ENCODE measurements at regions not wholly inside any gene's neighbourhood (a gene's known extent, or its start where the extent isn't known, plus 50 kb on each side); places are given as distances from the start of the nearest gene placed in this dataset.

DNA sequence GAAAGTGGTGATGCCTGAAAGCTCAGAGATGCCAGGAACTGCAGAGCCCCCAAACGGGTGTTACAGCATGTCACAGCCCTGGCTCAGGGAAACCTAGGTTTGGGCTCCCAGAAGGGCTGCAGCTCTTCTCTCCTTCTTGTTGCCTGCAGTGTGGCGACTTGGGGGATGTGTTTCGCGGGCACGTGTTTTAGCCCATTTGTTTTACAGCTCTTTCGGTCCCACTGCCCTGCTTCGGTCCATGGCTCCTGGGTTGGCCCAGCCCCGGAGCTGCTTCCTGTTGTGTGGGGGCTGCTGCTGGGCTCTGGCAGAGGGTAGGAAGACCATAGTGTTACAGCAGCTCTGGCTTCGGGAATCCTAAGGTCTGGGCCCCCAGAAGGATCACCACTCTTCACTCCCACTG is 222.9 kb upstream of the RIOK2 start:
- DNase-seq (ENCODE audit: low read depth), result no peak

DNA sequence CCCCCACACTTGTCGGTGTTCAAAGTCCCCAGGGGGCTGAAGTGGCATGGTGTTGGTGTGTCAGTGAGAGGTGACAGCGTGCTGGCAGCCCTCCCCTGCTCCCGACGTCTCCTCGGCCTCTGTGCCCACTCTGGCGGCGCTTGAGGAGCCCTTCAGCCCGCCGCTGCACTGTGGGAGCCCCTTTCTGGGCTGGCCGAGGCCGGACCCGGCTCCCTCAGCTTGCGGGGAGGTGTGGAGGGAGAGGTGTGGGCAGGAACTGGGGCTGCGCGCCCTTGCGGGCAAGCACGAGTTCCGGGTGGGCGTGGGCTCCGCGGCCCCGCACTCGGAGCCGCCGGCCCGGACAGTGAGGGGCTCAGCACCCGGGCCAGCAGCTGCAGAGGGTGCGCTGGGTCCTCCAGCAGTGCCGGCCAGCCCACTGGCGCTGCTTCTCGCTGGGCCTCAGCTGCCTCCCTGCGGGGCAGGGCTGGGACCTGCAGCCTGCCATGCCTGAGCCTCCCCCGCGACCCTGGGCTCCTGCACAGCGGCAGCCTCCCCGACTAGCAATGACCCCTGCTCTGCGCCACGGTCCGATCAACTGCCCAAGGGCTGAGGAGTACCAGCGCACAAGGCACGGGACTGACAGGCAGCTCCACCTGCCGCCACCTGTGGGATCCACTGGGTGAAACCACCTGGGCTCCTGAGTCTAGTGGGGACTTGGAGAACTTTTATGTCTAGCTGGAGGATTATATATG is 224.1 kb upstream of the RIOK2 start:
- no peak for DNase-seq (ENCODE audit: low read depth)

DNA sequence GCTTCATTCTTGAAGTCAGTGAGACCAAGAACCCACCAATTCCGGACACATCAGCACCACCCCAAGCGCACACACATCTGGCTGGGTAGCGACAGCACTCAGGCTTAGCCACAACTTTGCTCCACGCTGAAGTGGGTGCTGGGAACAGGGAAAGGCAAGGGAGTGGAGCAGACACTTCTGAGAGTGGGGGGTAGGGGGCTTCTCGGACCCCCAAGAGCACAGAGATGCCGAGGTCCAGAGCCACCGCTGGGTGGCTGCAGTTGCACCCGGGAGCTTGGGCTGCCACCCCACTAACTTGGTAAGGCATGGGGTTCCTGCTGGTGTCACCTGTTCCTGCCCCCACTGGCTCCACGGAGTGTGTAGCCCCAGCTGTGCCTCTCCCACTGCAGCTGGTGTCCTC is 225.3 kb upstream of the RIOK2 start:
- DNase-seq (ENCODE audit: low read depth), result no peak

DNA sequence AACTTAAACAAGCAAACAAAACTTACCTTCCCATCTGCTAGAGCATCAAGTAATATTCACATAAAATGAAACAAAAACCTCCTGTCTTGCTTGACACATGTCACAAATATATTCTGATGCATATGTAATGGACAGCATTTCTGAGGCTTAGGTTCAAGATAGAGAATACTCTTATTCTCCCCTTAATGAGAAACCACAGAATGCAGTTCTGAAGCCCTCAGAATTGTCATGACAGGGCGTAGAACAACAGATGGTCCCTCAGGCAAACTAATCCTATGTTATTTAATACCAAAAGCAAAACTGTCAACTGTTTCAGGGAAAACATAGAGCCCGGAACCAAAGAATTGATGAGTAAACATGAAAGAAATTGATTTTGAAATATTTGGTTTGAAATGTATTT is 229.9 kb upstream of the RIOK2 start:
- DNase-seq (ENCODE audit: low read depth), result no peak

DNA sequence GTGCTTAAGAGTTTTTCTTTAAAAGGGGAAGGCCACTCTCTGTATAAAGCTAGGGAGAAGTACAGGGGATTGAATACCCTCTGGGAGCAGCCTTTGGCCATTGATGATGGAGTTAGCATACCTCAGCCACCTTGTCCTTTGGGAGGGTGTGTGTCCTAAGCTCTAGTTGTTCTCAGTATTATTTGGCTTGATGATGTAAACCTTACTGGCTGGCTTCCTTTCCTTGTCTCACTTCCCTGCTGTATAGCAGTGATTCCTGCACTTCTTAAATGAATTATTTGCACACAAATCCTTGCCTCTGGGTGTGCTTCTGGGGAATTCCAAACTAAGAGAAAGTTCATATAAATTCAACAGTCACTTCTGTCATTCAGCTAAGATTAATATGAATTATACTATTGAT is 234.9 kb upstream of the RIOK2 start:
- DNase-seq (ENCODE audit: low read depth), result no peak

DNA sequence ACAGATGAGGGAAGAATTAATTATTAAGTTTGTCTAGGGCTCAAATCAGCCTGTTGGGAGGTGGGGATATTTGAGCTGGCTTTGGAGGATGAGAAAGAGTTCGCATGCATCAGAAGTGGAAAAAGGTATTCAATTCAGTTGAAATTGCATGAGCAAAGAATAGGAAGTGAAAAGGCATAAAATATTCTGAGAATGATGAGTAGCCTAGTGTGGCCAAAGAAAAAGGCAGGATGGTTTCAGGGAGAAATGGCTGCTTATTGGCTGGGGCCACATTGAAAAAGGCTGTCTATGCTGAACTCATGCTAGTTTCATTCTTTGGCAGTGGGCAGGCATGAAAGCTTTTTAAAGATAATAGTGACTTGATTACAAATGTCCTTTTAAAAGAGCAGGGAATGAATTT is 235.4 kb upstream of the RIOK2 start:
- DNase-seq (ENCODE audit: low read depth), result no peak

DNA sequence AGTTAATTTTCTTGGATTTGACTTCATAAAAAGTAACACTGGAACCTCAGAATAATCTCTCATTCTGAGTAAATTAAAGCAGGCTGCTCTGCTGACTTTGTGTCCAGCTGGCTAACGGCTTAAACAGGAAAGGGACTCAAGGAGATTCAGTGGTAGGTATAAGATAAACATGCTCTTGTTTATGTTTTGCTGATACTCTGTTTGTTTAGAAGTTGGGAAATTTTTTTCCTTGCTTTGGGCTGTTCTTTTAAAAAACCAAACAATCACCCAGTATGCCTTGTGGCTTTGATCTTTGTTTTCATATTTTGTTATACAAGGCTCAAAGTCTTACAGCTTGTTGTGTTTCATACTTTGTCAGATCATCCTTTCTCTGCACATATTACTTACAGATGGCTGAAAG is 237.6 kb upstream of the RIOK2 start:
- DNase-seq (ENCODE audit: low read depth), result no peak

DNA sequence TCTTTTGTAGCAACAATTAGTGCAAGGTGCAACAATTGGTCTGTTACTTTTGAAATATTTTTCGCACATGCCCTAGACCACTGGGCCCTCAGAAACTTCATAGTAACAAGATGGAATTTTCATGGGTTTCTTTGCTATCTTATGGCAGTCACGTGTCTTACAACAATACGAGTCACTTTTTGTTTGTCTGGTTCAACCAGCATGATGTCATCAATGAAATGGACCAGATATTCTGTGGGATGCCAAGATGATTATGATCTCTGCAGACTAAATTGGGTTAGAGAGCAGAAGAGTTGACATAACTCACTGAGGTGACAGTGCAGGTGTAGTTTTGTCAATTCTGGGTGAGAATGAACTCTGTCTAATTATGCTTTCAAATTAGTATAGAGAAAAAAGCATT is 239.6 kb upstream of the RIOK2 start:
- DNase-seq (ENCODE audit: low read depth), result peak; percentile 14

DNA sequence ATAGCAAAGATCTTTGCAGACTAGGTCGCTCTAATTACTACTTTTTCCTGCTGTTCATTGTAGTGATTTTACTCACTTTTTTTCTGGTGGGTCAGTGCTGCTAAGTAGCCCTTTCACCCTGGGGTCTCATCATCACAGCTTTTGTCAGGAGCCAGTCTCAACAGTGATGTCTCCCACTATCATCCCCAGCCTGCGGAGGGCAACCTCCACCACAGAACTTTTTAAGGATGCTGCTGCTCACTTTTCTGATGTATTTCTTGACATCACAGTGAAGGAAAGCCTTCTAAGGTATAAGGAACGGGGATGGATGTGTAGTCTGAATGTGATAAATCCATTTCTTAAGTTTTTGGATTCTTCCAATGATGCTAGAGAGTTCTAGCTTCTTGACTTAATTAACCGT is 242.5 kb upstream of the RIOK2 start:
- peak; percentile 5 for DNase-seq (ENCODE audit: low read depth)

DNA sequence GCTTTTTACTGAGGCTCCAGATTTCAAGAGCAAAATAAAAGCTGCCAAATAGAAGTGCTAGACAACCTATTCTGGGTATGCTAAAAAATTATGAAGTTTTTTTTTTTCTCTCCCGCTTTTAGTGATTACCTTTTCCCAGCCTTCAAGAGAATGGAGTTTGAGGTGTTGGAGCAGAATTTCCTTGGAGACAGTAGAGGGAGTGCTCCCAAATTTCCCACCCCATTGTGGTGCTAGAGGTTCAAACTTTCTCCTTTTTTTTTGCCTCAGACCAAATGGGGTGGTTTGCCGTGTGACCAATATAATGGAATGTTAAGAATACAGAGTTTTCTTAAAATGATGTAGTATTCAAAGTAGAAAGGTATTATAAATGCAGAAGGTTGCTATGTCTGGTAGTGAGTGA is 244.2 kb upstream of the RIOK2 start:
- no peak for DNase-seq (ENCODE audit: low read depth)

DNA sequence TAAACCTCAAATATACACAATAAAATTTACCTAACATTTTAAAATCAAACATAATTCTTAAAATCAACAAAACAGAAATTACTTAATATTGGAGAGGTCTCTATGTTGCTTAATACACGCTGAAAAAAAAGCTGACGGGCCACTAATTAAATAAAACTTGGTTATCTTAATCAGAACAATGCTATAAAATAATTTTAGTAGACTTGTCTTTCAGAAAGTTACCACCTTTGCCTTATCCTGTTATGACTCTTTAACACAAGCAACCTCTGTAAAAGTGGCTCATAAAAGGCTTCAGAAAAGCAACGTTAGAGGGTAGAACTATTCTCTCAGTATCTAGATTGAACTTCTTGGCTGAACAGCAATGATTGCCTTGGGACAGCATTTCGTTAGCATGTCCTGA is 251.0 kb upstream of the RIOK2 start:
- no peak for DNase-seq (ENCODE audit: low read depth)

DNA sequence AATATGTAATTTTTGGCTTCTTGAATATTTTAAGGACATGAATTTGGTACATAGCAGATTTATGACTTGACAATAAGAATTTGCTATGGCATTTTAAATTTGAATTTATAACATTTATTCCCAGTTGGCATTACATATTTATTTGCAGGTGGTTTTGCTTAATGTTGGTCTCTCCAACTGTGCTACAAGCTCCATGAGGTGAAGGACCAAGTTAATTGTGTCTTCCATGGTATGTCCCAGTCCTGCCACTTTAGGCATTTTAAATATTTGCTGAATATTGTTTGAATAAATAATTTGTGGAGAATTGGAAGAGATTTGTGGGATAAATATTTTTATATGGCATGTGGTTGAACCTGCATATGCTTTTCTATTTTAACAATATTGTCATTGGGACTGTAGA is 253.4 kb upstream of the RIOK2 start:
- no peak for DNase-seq (ENCODE audit: low read depth)

DNA sequence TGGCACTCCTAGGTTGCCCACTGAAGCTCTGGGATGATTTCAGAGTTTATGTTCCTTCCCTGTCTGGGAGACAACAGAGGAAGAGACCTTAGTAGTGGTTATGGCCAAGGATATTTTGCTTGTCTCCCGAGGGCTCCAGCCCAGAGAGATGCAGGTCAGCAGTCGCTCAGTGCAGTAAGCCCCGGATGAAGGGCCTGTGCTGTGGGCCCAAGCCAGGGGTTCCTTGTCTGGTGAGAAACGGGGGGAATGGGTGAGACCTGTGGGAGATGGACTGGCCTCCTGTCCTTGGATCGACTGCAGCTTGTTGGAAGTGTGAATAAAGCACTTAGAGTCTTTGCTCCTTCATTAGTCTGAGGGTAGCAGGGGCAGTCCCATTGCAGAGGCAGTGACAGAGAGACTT is 260.7 kb upstream of the RIOK2 start:
- DNase-seq (ENCODE audit: low read depth), result no peak

DNA sequence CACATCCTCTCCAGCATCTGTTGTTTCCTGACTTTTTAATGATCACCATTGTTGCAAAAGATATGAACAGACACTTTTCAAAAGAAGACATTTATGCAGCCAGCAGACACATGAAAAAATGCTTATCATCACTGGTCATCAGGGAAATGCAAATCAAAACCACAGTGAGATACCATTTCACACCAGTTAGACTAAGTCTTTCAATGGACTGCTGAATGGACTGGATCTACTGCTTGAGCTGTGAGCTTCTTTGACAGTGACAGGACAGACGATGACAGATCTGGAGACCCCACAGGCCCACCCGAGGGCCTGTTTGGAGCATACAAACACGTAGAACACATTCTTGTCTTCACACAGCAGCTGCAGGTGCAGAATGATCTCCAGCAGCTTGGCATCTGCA is 266.1 kb upstream of the RIOK2 start:
- DNase-seq (ENCODE audit: low read depth), result no peak

DNA sequence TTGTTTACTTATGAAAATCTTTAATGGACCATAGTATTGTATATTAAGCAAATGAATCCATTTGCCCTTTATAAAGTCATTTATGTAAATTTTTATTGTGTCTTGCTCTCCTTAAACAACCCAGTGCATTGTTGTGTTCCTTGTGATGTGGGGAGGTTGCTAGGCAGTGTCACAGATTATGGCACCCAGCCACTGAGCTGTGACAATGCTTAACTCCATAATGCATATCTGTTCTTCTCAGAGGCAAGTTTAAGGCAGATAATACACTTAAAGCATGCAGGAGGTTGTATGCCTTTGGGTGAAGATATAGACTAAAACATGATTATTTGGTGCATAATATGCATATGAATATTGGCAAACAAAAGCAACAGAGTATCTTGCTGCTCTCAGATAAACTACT is 269.6 kb upstream of the RIOK2 start:
- no peak for DNase-seq (ENCODE audit: low read depth)

DNA sequence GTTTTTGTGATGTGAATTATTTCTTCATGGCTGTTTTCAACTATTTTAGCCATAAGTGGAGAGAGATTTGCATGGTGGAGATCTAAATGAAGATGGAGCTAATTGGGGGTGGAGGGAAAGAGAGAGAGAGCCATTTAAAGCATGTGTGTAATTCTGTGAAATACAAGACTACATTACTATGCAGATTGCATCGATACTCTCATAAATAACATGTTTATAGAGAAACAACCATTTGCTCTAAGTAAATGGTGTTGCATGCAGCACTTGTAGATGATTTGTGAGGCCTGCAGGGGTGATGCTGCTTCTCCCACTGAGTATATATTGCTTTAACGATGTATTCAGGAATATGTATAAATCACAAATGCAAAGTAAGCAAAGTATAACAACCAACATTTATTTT is 270.2 kb upstream of the RIOK2 start:
- DNase-seq (ENCODE audit: low read depth), result no peak

DNA sequence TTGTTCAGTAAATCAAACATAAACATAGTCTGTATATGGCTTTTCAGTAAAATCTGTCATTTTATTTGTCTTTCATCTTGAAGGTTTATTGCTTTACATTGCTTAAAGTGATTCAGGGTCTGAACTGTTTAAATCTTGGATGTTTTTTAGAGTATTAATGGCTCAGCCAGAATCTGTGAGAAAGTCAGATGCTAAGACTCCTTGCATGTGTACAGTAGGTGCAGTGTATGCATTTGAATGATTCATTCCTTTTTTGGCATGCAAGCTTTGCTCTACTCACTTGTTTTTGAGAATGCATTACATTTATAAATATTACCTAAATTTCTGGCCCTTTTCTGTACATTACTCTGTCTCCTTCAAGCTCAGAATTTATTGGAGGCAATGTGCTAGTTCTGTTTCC is 271.0 kb upstream of the RIOK2 start:
- no peak for DNase-seq (ENCODE audit: low read depth)

DNA sequence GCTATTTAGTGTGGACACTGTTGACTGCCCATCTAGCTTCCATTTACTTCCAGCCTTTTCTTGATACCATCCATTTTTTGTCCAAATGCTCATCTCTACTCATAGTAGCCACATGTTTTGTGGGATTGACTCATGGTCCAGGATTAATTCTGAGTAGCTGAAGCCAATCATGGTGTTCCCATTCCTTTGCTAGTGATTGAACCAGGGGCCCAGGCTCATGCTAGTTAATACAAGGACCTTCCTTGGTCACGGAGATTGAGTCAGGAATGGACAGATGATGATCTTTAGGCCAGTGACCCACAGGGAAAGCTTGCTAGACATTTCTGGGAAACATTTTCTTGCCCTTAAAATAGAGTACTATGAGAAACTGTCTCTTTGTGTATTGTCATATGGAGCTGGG is 272.9 kb upstream of the RIOK2 start:
- DNase-seq (ENCODE audit: low read depth), result no peak

DNA sequence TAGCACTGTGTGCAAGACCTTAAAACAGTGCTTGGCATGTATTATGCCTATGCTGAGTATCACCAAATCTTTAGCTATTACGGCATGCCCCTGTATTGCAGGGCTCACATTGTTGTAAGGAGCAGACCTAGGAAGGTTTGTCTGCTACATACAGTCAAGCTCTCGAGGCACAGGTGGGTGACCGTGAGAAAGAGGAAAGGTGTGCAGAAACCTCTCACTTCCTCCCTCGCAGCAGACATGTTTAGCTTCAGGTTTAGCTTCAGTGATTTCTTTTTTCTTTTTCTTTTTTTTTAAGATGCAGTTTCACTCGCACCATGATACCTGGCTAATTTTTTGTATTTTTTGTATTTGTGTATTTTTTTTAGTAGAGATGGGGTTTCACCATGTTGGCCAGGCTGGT is 275.8 kb upstream of the RIOK2 start:
- no peak for DNase-seq (ENCODE audit: low read depth)

DNA sequence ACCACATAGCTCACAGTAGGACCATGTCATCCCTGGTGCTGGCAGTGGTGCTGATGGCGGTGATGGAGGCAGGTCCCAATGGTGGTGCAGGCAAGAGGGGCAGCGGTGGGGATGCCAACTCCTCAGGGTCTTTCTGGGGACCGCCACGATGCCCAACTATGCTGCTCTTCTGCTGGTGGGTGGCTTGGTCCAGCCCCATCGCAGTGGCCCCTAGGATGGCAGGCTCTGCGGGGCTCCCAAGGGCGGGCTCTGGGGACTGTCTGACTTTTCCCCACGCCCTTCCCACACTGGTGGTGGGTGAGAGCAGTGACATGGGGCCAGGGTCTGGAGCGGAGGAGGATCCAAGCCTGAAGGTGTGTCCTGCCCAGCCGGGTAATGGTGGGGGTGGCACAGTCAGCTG is 288.9 kb upstream of the RIOK2 start:
- no peak for DNase-seq (ENCODE audit: low read depth)

DNA sequence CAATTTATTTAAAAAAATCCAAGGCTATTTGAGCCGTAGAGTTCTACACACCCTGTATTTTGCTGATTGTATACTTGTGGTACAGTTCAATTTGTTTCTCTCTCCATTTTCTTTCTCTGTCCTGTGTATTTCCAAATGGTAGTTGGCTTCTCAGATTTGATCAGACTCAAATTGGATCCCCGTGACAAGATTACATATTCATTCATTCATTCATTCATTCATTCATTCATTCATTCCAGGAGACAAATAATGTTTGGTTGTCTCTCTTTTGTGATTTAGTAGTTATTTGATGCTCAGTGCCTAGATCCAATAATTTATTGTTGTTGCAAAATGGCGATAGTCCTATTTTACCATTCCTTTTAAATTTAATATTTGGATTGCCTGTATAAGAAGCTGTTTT is 292.8 kb upstream of the RIOK2 start:
- DNase-seq (ENCODE audit: low read depth), result no peak

DNA sequence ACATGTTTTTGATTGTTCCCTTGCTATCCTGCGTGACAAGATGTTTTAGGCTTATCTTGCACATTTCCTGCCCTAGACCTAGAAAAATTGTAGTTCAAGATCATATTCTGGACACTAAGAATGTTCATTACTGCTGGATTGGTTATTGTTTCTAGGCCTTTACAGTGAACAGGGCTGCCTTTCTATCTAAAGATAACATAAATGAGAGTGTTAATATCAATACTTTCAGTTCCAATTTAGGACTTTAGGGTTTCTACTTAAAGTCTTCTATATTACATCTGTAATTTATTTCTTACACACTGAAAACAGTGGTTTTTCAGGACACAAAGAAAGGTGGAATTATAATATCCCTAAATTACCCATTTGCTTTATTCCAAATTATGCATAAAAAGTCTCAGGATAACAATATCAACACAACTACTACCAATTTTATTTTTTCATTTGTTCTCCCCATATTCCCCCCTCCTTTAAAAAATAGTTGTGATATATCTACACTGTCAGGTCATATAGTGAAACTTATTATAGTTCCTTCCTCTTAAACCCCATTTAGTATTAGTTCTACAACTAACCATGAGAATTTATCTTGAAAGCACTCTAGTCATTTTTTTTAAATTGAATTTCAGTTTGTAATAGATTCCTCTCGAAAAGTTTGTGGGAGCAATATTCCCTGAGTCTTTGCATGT is 293.9 kb upstream of the RIOK2 start:
- DNase-seq (ENCODE audit: low read depth), result no peak

DNA sequence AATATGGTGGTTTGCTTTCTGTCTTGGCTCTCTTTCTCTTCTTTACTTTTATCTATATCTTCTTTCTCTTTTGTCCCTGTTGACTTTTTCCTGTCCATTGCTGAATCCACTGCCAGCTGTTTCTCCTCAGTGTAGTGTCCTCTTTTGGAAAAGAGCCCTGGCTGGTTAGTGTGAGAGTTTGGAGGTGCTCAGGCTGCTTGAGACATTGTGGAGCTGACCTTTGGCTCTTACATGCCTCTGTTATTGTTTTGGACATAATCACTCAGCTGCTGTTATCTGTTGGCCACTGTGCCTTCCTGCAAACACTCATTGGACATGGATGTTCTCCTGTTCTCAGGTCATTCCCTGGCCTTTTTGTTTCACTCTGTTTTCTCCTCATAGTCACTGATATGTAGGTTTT is 295.4 kb upstream of the RIOK2 start:
- no peak for DNase-seq (ENCODE audit: low read depth)

DNA sequence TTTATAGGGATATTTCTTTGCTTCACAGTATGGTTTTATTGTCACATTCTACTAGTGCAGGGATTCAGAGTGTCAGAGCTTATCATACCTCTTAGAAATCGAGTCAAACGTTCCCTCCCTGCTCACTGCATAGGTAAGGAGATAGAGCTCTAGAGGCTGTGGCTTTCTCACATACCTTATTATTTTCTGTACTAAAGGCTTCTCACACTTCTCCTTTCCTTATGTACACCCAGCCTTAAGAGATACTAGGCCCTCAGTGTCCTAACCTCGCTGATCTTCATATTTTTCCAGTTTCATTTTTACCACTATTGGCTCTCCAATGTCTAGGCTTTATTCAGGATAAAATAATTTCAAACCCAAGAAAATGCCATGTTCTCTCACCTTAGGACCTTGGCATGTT is 297.3 kb upstream of the RIOK2 start:
- DNase-seq (ENCODE audit: low read depth), result no peak

Data from amniotic epithelial cell (primary cell).